Uterus (tissue), 3 donors: ENCODE measurements at regions not wholly inside any gene's neighbourhood (a gene's known extent, or its start where the extent isn't known, plus 50 kb on each side); places are given as distances from the start of the nearest gene placed in this dataset.

Experiments
- DNase-seq, 2 donors: peaks; one replicate each; pipeline ENCODE4 v3.0.0-alpha.2; 2019 to 2020
- H3K27ac ChIP-seq, 2 donors: fragments of 200-600 bp; sonication (generic); 1 replicate in 1 of 2; 2 replicates in 1 of 2; pipeline ENCODE4 v1.5.1; 2016 to 2018
- H3K27me3 ChIP-seq, 2 donors: fragments of 200-600 bp; sonication (generic); one replicate each; pipeline ENCODE4 v1.5.1; 2018 to 2019; ENCODE audit warnings: control low read depth in 1 of 2
- H3K36me3 ChIP-seq, 2 donors: fragments of 200-600 bp; sonication (generic); one replicate each; pipeline ENCODE4 v1.5.1; 2019; ENCODE audit warnings: control low read depth in 1 of 2
- H3K4me1 ChIP-seq, 2 donors: fragments of 200-600 bp; sonication (generic); one replicate each; pipeline ENCODE4 v1.5.1; 2018 to 2019; ENCODE audit warnings: control low read depth in 1 of 2
- H3K4me3 ChIP-seq, 2 donors: fragments of 200-600 bp; sonication (generic); 1 replicate in 1 of 2; 2 replicates in 1 of 2; pipeline ENCODE4 v1.5.1; 2018 to 2019; ENCODE audit warnings: mild to moderate bottlenecking in 1 of 2
- H3K9me3 ChIP-seq, 2 donors: fragments of 200-600 bp; sonication (generic); one replicate each; pipeline ENCODE4 v1.5.1; 2019; ENCODE audit warnings: control low read depth in 1 of 2
- CTCF ChIP-seq, 4 experiments: fragments of 200-600 bp in 2 of 4; fragments of 450-650 bp in 2 of 4; sonication (generic) in 2 of 4; IDR thresholded peaks; one replicate each; pipeline ENCODE4 v1.5.1; 2016 to 2019; ENCODE audit warnings: antibody characterized with exemption in 4 of 4, mild to moderate bottlenecking in 2 of 4, moderate library complexity in 1 of 4
- POLR2A ChIP-seq, 2 donors: fragments of 450-650 bp; IDR thresholded peaks; one replicate each; pipeline ENCODE4 v1.6.1; 2016; ENCODE audit warnings: antibody characterized with exemption in 2 of 2, mild to moderate bottlenecking in 1 of 2, moderate library complexity in 1 of 2
- intact Hi-C: fragments of 100-400 bp; cut with DNase I; formaldehyde crosslinking; loops from one replicate; pipeline ENCODE4 v1.15.1; 2023; ENCODE audit warnings: low total_unique reads
- donor health status: DM: yes; HTN: yes; CAD: no.

DNA sequence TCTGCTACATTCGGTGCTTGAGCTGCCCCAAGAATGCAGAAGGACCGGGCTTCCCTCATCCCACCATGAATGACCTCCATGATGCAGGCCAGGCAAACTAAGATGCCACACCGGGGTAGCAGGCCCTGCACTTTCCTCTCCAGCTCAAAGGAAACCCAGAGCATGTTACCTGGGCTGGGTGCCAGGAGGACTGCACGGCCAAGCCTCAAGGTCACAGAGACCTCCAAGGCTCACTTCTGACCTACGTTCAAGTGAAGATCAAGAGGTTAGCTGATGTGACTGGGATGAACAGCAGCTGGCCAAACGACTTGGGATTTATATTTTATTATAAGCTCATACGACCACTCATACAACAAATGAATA is 501.8 kb downstream of the CD83 start:
- intact Hi-C loops, result no loop called here
- DNase-seq, result no peak
- TF ChIP-seq CTCF (IDR thresholded peaks at IDR 0.05), result no peak
- TF ChIP-seq POLR2A (IDR thresholded peaks at IDR 0.05), result no peak
- H3K27me3 ChIP-seq, result no peaks in the 10 kb centered on the region
- H3K36me3 ChIP-seq, result no peaks in the 10 kb centered on the region
- H3K4me3 ChIP-seq, result no peak overlapping the region
- no peak overlapping the region for H3K27ac ChIP-seq
- H3K9me3 ChIP-seq, result no peaks in the 10 kb centered on the region
- no peaks in the 10 kb centered on the region for H3K4me1 ChIP-seq

DNA sequence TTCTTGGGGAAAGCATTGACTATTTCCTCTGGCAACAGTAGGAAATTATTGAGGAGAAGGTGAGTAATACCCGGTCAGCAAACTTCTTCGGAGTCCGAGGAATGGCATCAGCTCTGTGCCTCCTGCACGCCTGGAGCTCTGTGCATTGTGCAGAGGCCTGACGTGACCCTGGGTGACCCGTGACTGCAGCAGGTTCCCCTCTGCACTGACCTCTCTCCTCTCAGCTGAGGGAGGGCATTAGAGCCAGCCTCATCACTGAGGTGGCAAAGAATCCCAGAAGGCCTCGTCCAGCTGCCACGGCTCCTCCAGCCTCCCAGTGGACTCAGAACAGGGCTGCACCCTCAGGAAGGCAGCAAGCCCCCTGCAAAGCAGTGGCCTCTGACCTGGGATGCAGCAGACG is 502.9 kb downstream of the CD83 start:
- TF ChIP-seq POLR2A (IDR thresholded peaks at IDR 0.05), result no peak
- TF ChIP-seq CTCF (IDR thresholded peaks at IDR 0.05), result no peak
- H3K9me3 ChIP-seq, result no peaks in the 10 kb centered on the region
- no peak overlapping the region for H3K4me3 ChIP-seq
- no peaks in the 10 kb centered on the region for H3K36me3 ChIP-seq
- no peak overlapping the region for H3K27ac ChIP-seq
- intact Hi-C loops, result no loop called here
- no peaks in the 10 kb centered on the region for H3K27me3 ChIP-seq
- no peak for DNase-seq
- H3K4me1 ChIP-seq, result no peaks in the 10 kb centered on the region

GRCh38 chr6:14621518-14621917 is 503.9 kb downstream of the CD83 start:
- intact Hi-C loops, result no loop called here
- H3K36me3 ChIP-seq, result no peaks in the 10 kb centered on the region
- no peak for TF ChIP-seq POLR2A (IDR thresholded peaks at IDR 0.05)
- TF ChIP-seq CTCF (IDR thresholded peaks at IDR 0.05), result no peak

GRCh38 chr6:14622085-14622484 is 504.5 kb downstream of the CD83 start:
- H3K27me3 ChIP-seq, result no peaks in the 10 kb centered on the region
- no peaks in the 10 kb centered on the region for H3K4me1 ChIP-seq
- no peak overlapping the region for H3K27ac ChIP-seq
- H3K9me3 ChIP-seq, result no peaks in the 10 kb centered on the region
- intact Hi-C loops, result no loop called here
- DNase-seq, result peak in 1 of 2 donors; percentile 38
- no peaks in the 10 kb centered on the region for H3K36me3 ChIP-seq
- TF ChIP-seq POLR2A (IDR thresholded peaks at IDR 0.05), result no peak
- TF ChIP-seq CTCF (IDR thresholded peaks at IDR 0.05), result no peak
- H3K4me3 ChIP-seq, result no peak overlapping the region

More at GRCh38 chr6:14621518-14621917, 503.9 kb downstream of the CD83 start:
- Histone ChIP-seq H3K9me3 (no peaks in the 10 kb centered on the region), H3K27me3 (no peaks in the 10 kb centered on the region), H3K4me3 (no peak overlapping the region), H3K4me1 (no peaks in the 10 kb centered on the region), H3K27ac (no peak overlapping the region)
- no peak for DNase-seq

DNA sequence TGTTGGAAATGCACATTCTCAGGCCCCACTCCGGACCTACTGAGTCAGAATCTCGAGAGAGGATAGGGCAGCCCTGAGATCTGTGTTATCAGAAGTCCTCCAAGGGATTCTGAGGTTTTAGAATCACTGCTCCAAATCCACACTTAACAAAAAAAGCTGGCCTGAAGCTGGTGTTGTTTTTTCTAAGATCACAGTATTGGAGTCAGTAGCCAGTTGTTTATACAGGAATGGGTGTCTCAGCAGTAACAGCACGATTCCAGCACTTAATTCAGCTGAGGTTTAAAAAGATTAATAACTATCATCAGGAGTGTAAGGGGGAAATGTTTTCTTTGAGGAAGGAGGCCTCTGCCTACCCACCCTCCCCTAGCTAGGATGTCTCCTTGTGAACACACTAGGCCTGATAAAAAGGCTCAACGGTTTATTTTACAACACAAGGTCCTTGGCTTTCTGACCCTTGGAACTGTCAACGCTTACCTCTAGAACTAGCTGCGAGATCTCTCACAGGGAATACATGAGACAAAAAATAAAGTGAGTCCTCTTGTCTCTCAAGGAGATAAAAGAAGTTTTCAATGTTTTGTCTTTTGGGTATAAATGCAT is 505.4 kb downstream of the CD83 start:
- DNase-seq, result no peak
- no peaks in the 10 kb centered on the region for H3K27me3 ChIP-seq
- intact Hi-C loops, result no loop called here
- no peaks in the 10 kb centered on the region for H3K4me1 ChIP-seq
- no peaks in the 10 kb centered on the region for H3K36me3 ChIP-seq
- no peaks in the 10 kb centered on the region for H3K9me3 ChIP-seq
- H3K4me3 ChIP-seq, result no peak overlapping the region
- TF ChIP-seq CTCF (IDR thresholded peaks at IDR 0.05) (no peak), POLR2A (IDR thresholded peaks at IDR 0.05) (no peak)
- H3K27ac ChIP-seq, result no peak overlapping the region
